Osteocyte (in vitro differentiated cells): ENCODE measurements at regions not wholly inside any gene's neighbourhood (a gene's known extent, or its start where the extent isn't known, plus 50 kb on each side); places are given as distances from the start of the nearest gene placed in this dataset.

ENCODE experiments used
- DNase-seq: peaks from one replicate; pipeline ENCODE4 v3.0.0; 2021; ENCODE audit warnings: mixed read lengths; ENCODE audit not compliant: unreplicated experiment; ENCODE audit errors: extremely low spot score
- H3K27ac Mint-ChIP-seq: one replicate; pipeline ENCODE4 v1.8.0; 2021; ENCODE audit warnings: mild to moderate bottlenecking, mixed read lengths; ENCODE audit not compliant: unreplicated experiment
- H3K27me3 Mint-ChIP-seq: one replicate; pipeline ENCODE4 v1.8.0; 2021; ENCODE audit warnings: mixed read lengths; ENCODE audit not compliant: unreplicated experiment
- H3K36me3 Mint-ChIP-seq: one replicate; pipeline ENCODE4 v1.8.0; 2021; ENCODE audit warnings: mixed read lengths; ENCODE audit not compliant: unreplicated experiment
- H3K4me1 Mint-ChIP-seq: one replicate; pipeline ENCODE4 v1.8.0; 2021; ENCODE audit warnings: mixed read lengths; ENCODE audit not compliant: unreplicated experiment
- H3K4me3 Mint-ChIP-seq: one replicate; pipeline ENCODE4 v1.8.0; 2021; ENCODE audit warnings: mild to moderate bottlenecking, moderate library complexity, mixed read lengths; ENCODE audit not compliant: unreplicated experiment
- H3K9me3 Mint-ChIP-seq: one replicate; pipeline ENCODE4 v1.8.0; 2021; ENCODE audit warnings: mixed read lengths; ENCODE audit not compliant: unreplicated experiment
- TF ChIP-seq, protein P1 (sequence below): fragments of 200-600 bp; sonication (generic); IDR thresholded peaks from 2 replicates; pipeline ENCODE4 v1.5.0; 2021; ENCODE audit warnings: antibody characterized with exemption, mild to moderate bottlenecking, moderate library complexity

DNA sequence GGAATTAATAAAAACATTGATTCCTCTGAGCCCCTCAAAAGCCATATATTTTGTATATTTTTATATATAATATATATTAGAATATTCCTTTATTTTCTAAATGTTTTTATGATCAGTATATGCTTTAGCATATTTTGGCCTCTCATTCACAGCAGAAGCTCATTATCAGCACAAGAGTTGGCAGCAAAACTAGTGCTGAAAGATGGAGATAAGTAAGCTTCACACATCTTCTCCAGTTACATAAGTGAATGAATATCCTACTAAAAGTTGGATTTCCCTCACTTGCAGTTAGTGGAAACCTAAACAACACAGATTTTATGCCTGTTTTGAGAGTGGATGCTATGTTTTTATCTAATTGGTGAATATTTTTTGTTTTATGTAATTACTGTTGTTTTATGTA, 1303.8 kb upstream of the ADGRB3 start:
- Mint-ChIP-seq H3K36me3 (no peaks in the 10 kb centered on the region), H3K9me3 (peaks cover 11% of the 10 kb centered on the region), H3K27ac (no peak overlapping the region), H3K4me1 (peaks cover 6% of the 10 kb centered on the region), H3K27me3 (no peaks in the 10 kb centered on the region), H3K4me3 (no peak overlapping the region)
- DNase-seq = no peak
- TF ChIP-seq, protein P1, sequence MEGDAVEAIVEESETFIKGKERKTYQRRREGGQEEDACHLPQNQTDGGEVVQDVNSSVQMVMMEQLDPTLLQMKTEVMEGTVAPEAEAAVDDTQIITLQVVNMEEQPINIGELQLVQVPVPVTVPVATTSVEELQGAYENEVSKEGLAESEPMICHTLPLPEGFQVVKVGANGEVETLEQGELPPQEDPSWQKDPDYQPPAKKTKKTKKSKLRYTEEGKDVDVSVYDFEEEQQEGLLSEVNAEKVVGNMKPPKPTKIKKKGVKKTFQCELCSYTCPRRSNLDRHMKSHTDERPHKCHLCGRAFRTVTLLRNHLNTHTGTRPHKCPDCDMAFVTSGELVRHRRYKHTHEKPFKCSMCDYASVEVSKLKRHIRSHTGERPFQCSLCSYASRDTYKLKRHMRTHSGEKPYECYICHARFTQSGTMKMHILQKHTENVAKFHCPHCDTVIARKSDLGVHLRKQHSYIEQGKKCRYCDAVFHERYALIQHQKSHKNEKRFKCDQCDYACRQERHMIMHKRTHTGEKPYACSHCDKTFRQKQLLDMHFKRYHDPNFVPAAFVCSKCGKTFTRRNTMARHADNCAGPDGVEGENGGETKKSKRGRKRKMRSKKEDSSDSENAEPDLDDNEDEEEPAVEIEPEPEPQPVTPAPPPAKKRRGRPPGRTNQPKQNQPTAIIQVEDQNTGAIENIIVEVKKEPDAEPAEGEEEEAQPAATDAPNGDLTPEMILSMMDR = no peak

DNA sequence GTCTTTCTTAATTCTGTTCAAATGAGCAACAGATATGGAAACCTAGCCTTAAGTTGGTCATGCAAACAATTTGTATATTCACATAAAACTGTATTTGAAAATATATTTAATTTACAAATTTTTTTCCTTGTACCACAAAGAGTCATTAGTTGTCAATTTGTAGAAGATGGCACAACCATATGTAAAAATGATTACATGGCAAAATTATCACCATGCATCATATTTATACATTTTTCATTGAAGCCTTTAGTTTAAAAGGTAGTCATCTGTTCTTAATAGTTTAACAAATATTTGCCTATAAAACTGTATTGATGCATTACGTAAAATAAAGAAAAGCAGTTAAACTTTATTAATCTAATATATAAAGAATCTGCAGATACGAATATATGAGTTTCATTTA, 1306.8 kb upstream of the ADGRB3 start:
- DNase-seq = no peak
- H3K9me3 Mint-ChIP-seq = peaks cover 15% of the 10 kb centered on the region
- no peaks in the 10 kb centered on the region for H3K36me3 Mint-ChIP-seq
- no peak overlapping the region for H3K27ac Mint-ChIP-seq
- no peak overlapping the region for H3K4me3 Mint-ChIP-seq
- TF ChIP-seq, protein P1 = no peak
- no peaks in the 10 kb centered on the region for H3K4me1 Mint-ChIP-seq
- no peaks in the 10 kb centered on the region for H3K27me3 Mint-ChIP-seq

DNA sequence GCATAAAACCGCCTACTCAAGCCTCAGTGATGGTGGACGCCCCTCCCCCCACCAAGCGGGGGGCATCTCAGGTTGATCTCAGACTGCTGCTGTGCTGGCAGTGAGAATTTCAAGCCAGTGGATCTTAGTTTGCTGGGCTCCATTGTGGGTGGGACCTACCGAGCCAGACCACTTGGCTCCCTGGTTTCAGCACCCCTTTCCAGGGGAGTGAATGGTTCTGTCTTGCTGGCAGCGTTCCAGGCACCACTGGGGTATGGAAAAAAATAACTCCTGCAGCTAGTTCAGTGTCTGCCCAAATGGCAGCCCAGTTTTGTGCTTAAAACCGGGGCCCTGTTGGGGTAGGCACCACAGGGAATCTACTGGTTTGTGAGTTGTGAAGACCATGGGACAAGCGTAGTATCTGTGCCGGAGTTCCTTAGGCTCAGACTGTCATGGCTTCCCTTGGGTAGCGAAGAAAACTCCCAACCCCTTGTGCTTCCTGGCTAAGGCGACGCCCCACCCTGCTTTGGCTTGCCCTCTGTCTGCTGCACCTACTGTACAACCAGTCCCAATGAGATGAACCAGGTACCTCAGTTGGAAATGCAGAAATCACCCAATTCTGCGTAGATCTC, 1334.5 kb upstream of the ADGRB3 start:
- TF ChIP-seq, protein P1 = no peak
- no peak for DNase-seq
- Mint-ChIP-seq H3K36me3 (peaks cover 10% of the 10 kb centered on the region), H3K9me3 (peaks cover 28% of the 10 kb centered on the region), H3K4me1 (no peaks in the 10 kb centered on the region), H3K27me3 (peaks cover 12% of the 10 kb centered on the region), H3K4me3 (no peak overlapping the region), H3K27ac (no peak overlapping the region)

DNA sequence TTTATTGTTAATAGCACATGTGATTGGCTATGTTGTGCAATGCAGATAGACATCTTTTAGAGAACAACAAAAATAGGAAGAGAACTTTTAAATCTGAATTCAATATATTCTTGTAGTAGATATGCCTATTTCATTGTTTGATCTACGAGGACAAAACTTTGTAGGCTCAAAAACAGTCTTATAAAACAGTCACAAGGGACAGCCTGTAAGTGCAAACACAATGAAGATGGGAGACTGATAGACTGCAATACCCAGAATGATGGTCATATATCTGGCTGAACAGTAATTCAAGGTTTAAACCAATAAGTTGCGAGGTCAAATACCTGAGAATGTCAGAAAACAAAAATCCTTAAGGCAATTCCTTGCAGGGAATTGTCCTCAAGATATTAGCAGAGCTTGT, 1342.9 kb upstream of the ADGRB3 start:
- H3K4me1 Mint-ChIP-seq = peaks cover 12% of the 10 kb centered on the region
- no peak overlapping the region for H3K27ac Mint-ChIP-seq
- no peak for DNase-seq
- H3K36me3 Mint-ChIP-seq = peaks cover 11% of the 10 kb centered on the region
- peaks cover 14% of the 10 kb centered on the region for H3K9me3 Mint-ChIP-seq
- no peaks in the 10 kb centered on the region for H3K27me3 Mint-ChIP-seq
- no peak overlapping the region for H3K4me3 Mint-ChIP-seq
- TF ChIP-seq, protein P1 = no peak

DNA sequence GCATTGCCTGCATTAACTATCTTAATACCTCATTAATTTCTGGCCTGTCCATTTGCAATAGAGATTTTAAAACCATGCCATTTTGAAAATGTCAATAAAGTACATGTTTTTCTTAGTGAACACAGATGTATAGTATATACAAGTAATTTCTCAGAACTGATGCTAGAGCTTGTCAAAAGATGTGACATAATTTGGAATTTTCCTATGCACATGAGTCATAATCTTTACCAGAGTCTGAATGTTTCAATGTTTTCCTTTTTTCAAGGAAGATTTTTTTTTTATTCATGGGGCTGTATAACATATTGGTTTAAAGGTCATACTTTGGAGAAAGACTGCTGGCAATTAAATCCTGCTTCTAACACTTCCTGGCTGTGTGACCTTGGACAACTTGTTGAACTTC, 1347.5 kb upstream of the ADGRB3 start:
- H3K4me3 Mint-ChIP-seq = no peak overlapping the region
- no peaks in the 10 kb centered on the region for H3K27me3 Mint-ChIP-seq
- DNase-seq = no peak
- H3K27ac Mint-ChIP-seq = peak overlapping the region; percentile 67
- H3K4me1 Mint-ChIP-seq = peaks cover 24% of the 10 kb centered on the region
- H3K36me3 Mint-ChIP-seq = peaks cover 8% of the 10 kb centered on the region
- TF ChIP-seq, protein P1 = no peak
- peaks cover 23% of the 10 kb centered on the region for H3K9me3 Mint-ChIP-seq
